ENCODE measurements at regions not wholly inside any gene's neighbourhood (a gene's known extent, or its start where the extent isn't known, plus 50 kb on each side); places are given as distances from the start of the nearest gene placed in this dataset.

DNA sequence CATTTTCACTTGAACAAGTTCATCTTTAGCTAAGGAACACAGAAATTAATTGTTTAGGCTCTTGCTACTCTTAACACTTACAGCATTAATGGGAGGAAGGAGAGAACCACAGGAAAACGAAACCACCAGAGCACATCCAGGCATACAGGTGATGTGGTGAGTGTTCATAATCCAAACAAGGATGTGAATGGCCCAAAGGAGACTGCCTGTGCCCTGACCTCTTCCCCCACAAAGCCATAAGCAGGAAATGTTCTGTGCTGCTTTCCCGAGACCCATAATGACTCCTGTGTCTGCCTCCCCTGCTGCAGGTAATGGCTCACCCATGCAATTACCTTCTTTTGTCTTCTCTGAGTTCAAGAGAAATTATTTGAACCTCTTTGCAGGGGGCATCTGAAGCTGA lies 295.9 kb upstream of the LINC00305 start (continued):
- no peak for TF ChIP-seq SAFB2 (IDR thresholded peaks at IDR 0.05; ENCODE audit: borderline replicate concordance, low read depth, low read length, severe bottlenecking)

DNA sequence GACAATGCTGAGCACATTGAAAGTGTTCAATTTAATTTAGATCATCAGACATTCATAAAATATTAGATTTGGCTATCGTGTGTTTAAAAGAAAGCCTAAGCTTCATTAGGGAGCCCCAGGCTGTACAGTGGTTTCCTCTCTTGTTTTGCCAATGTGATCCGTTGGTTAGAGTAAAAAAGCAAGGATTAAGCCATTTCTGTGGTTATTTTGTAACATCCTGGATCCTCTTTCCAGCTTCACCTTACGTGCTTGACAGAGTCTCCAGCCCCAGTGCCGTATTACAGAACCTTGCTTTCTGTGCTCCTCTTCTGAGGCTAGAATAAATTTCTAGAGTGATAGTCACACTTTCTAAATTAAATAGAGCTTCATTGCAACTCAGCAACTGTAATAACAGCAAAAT lies 289.3 kb upstream of the LINC00305 start:
- FAIRE-seq (no peak), ATAC-seq (no peak), DNase-seq (ENCODE audit: extremely low read depth in 1 of 4, low spot score in 3 of 4) (no peak)
- no peak overlapping the region for H3K9ac ChIP-seq (ENCODE audit: insufficient read depth in 1 of 2, low read depth in 2 of 2, low read length in 2 of 2)
- no peaks in the 10 kb centered on the region for H3K36me3 ChIP-seq (ENCODE audit: control insufficient read depth, insufficient read depth, low read length)
- no TSS peak for BruUV-seq (replicated peaks)
- H3K4me2 ChIP-seq (ENCODE audit: insufficient read depth, low read length): no peak overlapping the region
- no peaks in the 10 kb centered on the region for H4K20me1 ChIP-seq (replicated peaks; ENCODE audit: control insufficient read depth, insufficient read depth, low read length)
- no peaks in the 10 kb centered on the region for H3K27me3 ChIP-seq (ENCODE audit: control insufficient read depth in 2 of 2, insufficient read depth in 2 of 2, low read length in 2 of 2)
- no peaks in the 10 kb centered on the region for H3K9me3 ChIP-seq (replicated peaks; ENCODE audit: control insufficient read depth, insufficient read depth, low read depth, low read length)
- in situ Hi-C loops (cut with MboI) (no loop called here), intact Hi-C loops (cut with micrococcal nuclease) (no loop called here)
- H3K4me3 ChIP-seq: no peak overlapping the region
- ChIA-PET POLR2A (no interaction called here), CTCF (ENCODE audit: low intra/inter-chr PET ratio) (no interaction called here)
- 0% methylated on average over 4 of the region's 4 CpGs for WGBS (ENCODE audit: insufficient coverage, low coverage, missing lambda C conversion rate)
- no peaks in the 10 kb centered on the region for H3K79me2 ChIP-seq (ENCODE audit: control insufficient read depth, insufficient read depth, low read length)
- H3K9me1 ChIP-seq (ENCODE audit: control insufficient read depth, insufficient read depth, low read length): no peaks in the 10 kb centered on the region
- no peak overlapping the region for H3K27ac ChIP-seq (ENCODE audit: extremely low read depth, low read depth, low read length)
- no peaks in the 10 kb centered on the region for H3K4me1 ChIP-seq (replicated peaks in 1 of 2; ENCODE audit: control insufficient read depth in 2 of 2, insufficient read depth in 2 of 2, low read length in 2 of 2)
- no peak overlapping the region for H2AFZ ChIP-seq (ENCODE audit: low read depth, low read length)
- TF ChIP-seq ZKSCAN1 (IDR thresholded peaks at IDR 0.05; ENCODE audit: low read depth, low read length) (no peak), ZNF696 (CRISPR knock-in tag; conservative IDR thresholded peaks at IDR 0.05) (no peak), ZBTB1 (CRISPR knock-in tag; IDR thresholded peaks at IDR 0.05; ENCODE audit: borderline replicate concordance, low read depth) (no peak), TBL1XR1 (IDR thresholded peaks at IDR 0.05; ENCODE audit: low read length in 2 of 2) (no peak), ZNF121 (CRISPR knock-in tag; conservative IDR thresholded peaks at IDR 0.05) (no peak), ZNF347 (CRISPR knock-in tag; IDR thresholded peaks at IDR 0.05; ENCODE audit: low read depth) (no peak), SIN3A (IDR thresholded peaks at IDR 0.05; ENCODE audit: borderline replicate concordance in 2 of 2, control insufficient read depth in 1 of 2, low read depth in 2 of 2, low read length in 2 of 2) (no peak), SRF (CRISPR knock-in tag; IDR thresholded peaks at IDR 0.05) (no peak), NRF1 (conservative IDR thresholded peaks at IDR 0.05 in 1 of 2, IDR thresholded peaks at IDR 0.05 in 1 of 2) (no peak)
- TF ChIP-seq, protein P1, sequence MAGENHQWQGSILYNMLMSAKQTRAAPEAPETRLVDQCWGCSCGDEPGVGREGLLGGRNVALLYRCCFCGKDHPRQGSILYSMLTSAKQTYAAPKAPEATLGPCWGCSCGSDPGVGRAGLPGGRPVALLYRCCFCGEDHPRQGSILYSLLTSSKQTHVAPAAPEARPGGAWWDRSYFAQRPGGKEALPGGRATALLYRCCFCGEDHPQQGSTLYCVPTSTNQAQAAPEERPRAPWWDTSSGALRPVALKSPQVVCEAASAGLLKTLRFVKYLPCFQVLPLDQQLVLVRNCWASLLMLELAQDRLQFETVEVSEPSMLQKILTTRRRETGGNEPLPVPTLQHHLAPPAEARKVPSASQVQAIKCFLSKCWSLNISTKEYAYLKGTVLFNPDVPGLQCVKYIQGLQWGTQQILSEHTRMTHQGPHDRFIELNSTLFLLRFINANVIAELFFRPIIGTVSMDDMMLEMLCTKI (IDR thresholded peaks at IDR 0.05; ENCODE audit: partially characterized antibody): no peak
- TF ChIP-seq, protein P2, sequence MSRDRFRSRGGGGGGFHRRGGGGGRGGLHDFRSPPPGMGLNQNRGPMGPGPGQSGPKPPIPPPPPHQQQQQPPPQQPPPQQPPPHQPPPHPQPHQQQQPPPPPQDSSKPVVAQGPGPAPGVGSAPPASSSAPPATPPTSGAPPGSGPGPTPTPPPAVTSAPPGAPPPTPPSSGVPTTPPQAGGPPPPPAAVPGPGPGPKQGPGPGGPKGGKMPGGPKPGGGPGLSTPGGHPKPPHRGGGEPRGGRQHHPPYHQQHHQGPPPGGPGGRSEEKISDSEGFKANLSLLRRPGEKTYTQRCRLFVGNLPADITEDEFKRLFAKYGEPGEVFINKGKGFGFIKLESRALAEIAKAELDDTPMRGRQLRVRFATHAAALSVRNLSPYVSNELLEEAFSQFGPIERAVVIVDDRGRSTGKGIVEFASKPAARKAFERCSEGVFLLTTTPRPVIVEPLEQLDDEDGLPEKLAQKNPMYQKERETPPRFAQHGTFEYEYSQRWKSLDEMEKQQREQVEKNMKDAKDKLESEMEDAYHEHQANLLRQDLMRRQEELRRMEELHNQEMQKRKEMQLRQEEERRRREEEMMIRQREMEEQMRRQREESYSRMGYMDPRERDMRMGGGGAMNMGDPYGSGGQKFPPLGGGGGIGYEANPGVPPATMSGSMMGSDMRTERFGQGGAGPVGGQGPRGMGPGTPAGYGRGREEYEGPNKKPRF (IDR thresholded peaks at IDR 0.05; ENCODE audit: low read depth, low read length): no peak
- TF ChIP-seq, protein P3, sequence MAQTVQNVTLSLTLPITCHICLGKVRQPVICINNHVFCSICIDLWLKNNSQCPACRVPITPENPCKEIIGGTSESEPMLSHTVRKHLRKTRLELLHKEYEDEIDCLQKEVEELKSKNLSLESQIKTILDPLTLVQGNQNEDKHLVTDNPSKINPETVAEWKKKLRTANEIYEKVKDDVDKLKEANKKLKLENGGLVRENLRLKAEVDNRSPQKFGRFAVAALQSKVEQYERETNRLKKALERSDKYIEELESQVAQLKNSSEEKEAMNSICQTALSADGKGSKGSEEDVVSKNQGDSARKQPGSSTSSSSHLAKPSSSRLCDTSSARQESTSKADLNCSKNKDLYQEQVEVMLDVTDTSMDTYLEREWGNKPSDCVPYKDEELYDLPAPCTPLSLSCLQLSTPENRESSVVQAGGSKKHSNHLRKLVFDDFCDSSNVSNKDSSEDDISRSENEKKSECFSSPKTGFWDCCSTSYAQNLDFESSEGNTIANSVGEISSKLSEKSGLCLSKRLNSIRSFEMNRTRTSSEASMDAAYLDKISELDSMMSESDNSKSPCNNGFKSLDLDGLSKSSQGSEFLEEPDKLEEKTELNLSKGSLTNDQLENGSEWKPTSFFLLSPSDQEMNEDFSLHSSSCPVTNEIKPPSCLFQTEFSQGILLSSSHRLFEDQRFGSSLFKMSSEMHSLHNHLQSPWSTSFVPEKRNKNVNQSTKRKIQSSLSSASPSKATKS (CRISPR knock-in tag; IDR thresholded peaks at IDR 0.05): no peak

Data from K562 (cell line).